Duodenal mucosa (tissue), 2 donors: ENCODE measurements at regions not wholly inside any gene's neighbourhood (a gene's known extent, or its start where the extent isn't known, plus 50 kb on each side); places are given as distances from the start of the nearest gene placed in this dataset.

ENCODE experiments used
- H3K27ac ChIP-seq: one replicate; pipeline ENCODE4 v1.7.0; 2013; ENCODE audit warnings: low read depth, low read length
- H3K27me3 ChIP-seq, 2 donors: one replicate each; pipeline ENCODE4 v1.7.0; 2013; ENCODE audit warnings: low read length in 2 of 2, control low read depth in 1 of 2; ENCODE audit not compliant: insufficient read depth in 2 of 2, control insufficient read depth in 1 of 2
- H3K36me3 ChIP-seq, 2 donors: one replicate each; pipeline ENCODE4 v1.7.0; 2013; ENCODE audit warnings: low read length in 2 of 2, control low read depth in 1 of 2; ENCODE audit not compliant: insufficient read depth in 2 of 2, control insufficient read depth in 1 of 2
- H3K4me1 ChIP-seq, 2 donors: one replicate each; pipeline ENCODE4 v1.7.0; 2013; ENCODE audit warnings: low read length in 2 of 2, control low read depth in 1 of 2; ENCODE audit not compliant: insufficient read depth in 2 of 2, control insufficient read depth in 1 of 2
- H3K4me3 ChIP-seq, 2 donors: one replicate each; pipeline ENCODE4 v1.7.0; 2013; ENCODE audit warnings: low read length in 2 of 2, low read depth in 1 of 2
- H3K9ac ChIP-seq, 2 donors: one replicate each; pipeline ENCODE4 v1.7.0; 2013; ENCODE audit warnings: low read length in 2 of 2, low read depth in 1 of 2
- H3K9me3 ChIP-seq, 2 donors: one replicate each; pipeline ENCODE4 v1.7.0; 2013; ENCODE audit warnings: low read length in 2 of 2, control low read depth in 1 of 2; ENCODE audit not compliant: control insufficient read depth in 1 of 2

GRCh38 chr7:128177768-128178550 lies 63.1 kb upstream of the LEP start:
- no peak overlapping the region for H3K4me3 ChIP-seq
- H3K4me1 ChIP-seq: no peaks in the 10 kb centered on the region
- no peaks in the 10 kb centered on the region for H3K27me3 ChIP-seq
- H3K9ac ChIP-seq: no peak overlapping the region
- H3K27ac ChIP-seq: no peak overlapping the region
- H3K9me3 ChIP-seq: no peaks in the 10 kb centered on the region
- no peaks in the 10 kb centered on the region for H3K36me3 ChIP-seq

- Histone ChIP-seq H3K27ac (no peak overlapping the region), H3K4me1 (no peaks in the 10 kb centered on the region), H3K4me3 (no peak overlapping the region), H3K9ac (no peak overlapping the region), H3K27me3 (no peaks in the 10 kb centered on the region), H3K36me3 (no peaks in the 10 kb centered on the region), H3K9me3 (no peaks in the 10 kb centered on the region)
Observed at GRCh38 chr7:128178611-128179010, 62.5 kb upstream of the LEP start.

GRCh38 chr7:128188396-128189230 lies 52.5 kb upstream of the LEP start:
- Histone ChIP-seq H3K27me3 (peaks cover 17 to 27% of the 10 kb centered on the region in 2 donors), H3K4me1 (no peaks in the 10 kb centered on the region), H3K9ac (no peak overlapping the region), H3K4me3 (no peak overlapping the region), H3K27ac (no peak overlapping the region), H3K9me3 (no peaks in the 10 kb centered on the region), H3K36me3 (no peaks in the 10 kb centered on the region)

GRCh38 chr7:128189231-128189930 lies 51.7 kb upstream of the LEP start:
- Histone ChIP-seq H3K27ac (no peak overlapping the region), H3K9ac (no peak overlapping the region), H3K36me3 (no peaks in the 10 kb centered on the region), H3K4me3 (no peak overlapping the region), H3K9me3 (peaks cover 4 to 6% of the 10 kb centered on the region in 2 donors), H3K4me1 (no peaks in the 10 kb centered on the region), H3K27me3 (peaks cover 17 to 20% of the 10 kb centered on the region in 2 donors)

GRCh38 chr7:128190051-128190647 lies 50.9 kb upstream of the LEP start:
- H3K4me3 ChIP-seq: no peak overlapping the region
- no peaks in the 10 kb centered on the region for H3K36me3 ChIP-seq
- no peak overlapping the region for H3K9ac ChIP-seq
- H3K27me3 ChIP-seq: peaks cover 17 to 20% of the 10 kb centered on the region in 2 donors
- no peaks in the 10 kb centered on the region for H3K4me1 ChIP-seq
- no peak overlapping the region for H3K27ac ChIP-seq
- H3K9me3 ChIP-seq: peaks cover 11 to 14% of the 10 kb centered on the region in 2 donors

GRCh38 chr7:128191136-128191844 lies 49.8 kb upstream of the LEP start:
- H3K27ac ChIP-seq: no peak overlapping the region
- peaks cover 17 to 20% of the 10 kb centered on the region in 2 donors for H3K27me3 ChIP-seq
- H3K4me3 ChIP-seq: no peak overlapping the region
- no peak overlapping the region for H3K9ac ChIP-seq
- no peaks in the 10 kb centered on the region for H3K36me3 ChIP-seq
- no peaks in the 10 kb centered on the region for H3K4me1 ChIP-seq
- H3K9me3 ChIP-seq: peaks cover 13 to 19% of the 10 kb centered on the region in 2 donors
